HCT116 (cell line): ENCODE measurements at regions not wholly inside any gene's neighbourhood (a gene's known extent, or its start where the extent isn't known, plus 50 kb on each side); places are given as distances from the start of the nearest gene placed in this dataset.

ENCODE experiments used
- POLR2A ChIP-seq: IDR thresholded peaks from 2 replicates; pipeline ENCODE4 v1.7.0; 2011; ENCODE audit warnings: borderline replicate concordance; ENCODE audit not compliant: insufficient read depth, insufficient read length; ENCODE audit errors: extremely low read depth
- YY1 ChIP-seq: IDR thresholded peaks from 2 replicates; pipeline ENCODE4 v1.6.1; 2011; ENCODE audit warnings: low read length, low read depth, moderate library complexity, mild to moderate bottlenecking; ENCODE audit not compliant: insufficient replicate concordance; ENCODE audit errors: extremely low read depth

DNA sequence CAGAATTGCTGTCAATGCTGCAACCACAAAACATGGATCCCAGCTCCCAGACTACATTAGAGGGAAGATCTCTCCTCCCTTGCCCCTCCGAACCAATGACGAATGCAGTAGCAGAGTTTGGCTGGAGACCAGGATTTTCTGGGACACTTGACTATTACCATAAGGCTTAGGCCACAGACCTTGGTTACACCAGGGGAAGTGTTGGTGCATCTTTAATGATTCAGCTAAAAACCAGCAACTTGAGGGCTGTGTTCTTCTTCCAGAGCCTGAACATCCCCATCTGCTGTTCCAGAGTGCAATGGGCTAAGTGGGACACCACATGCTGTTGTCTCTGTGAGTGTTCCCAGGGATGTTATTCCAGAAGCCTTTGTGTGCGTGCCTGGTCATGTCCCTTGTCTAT, 528.2 kb downstream of the LMO7 start:
- TF ChIP-seq POLR2A = no peak
- TF ChIP-seq YY1 = no peak
